Skeletal muscle tissue (tissue), 3 donors: ENCODE measurements at regions not wholly inside any gene's neighbourhood (a gene's known extent, or its start where the extent isn't known, plus 50 kb on each side); places are given as distances from the start of the nearest gene placed in this dataset.

Experiments
- H3K27ac ChIP-seq: one replicate; pipeline ENCODE4 v1.7.0; 2013; ENCODE audit warnings: mild to moderate bottlenecking, low read depth, low read length, inconsistent platforms
- H3K27me3 ChIP-seq, 3 donors: one replicate each; pipeline ENCODE4 v1.7.0; 2013; ENCODE audit warnings: low read length in 3 of 3; ENCODE audit not compliant: control insufficient read depth in 3 of 3, insufficient read depth in 3 of 3
- H3K36me3 ChIP-seq, 3 donors: one replicate each; pipeline ENCODE4 v1.7.0; 2013; ENCODE audit warnings: low read length in 3 of 3; ENCODE audit not compliant: control insufficient read depth in 3 of 3, insufficient read depth in 3 of 3
- H3K4me1 ChIP-seq, 3 donors: one replicate each; pipeline ENCODE4 v1.7.0; 2013; ENCODE audit warnings: low read length in 3 of 3, mild to moderate bottlenecking in 3 of 3; ENCODE audit not compliant: control insufficient read depth in 3 of 3, insufficient read depth in 3 of 3
- H3K4me3 ChIP-seq, 3 donors: one replicate each; pipeline ENCODE4 v1.7.0; 2013; ENCODE audit warnings: low read length in 3 of 3
- H3K9ac ChIP-seq, 3 donors: one replicate each; pipeline ENCODE4 v1.7.0; 2013; ENCODE audit warnings: low read length in 3 of 3, mild to moderate bottlenecking in 3 of 3, moderate library complexity in 2 of 3, low read depth in 1 of 3
- H3K9me3 ChIP-seq, 3 donors: one replicate each; pipeline ENCODE4 v1.7.0; 2013; ENCODE audit warnings: low read length in 3 of 3; ENCODE audit not compliant: control insufficient read depth in 3 of 3
- donor health status: Osteomylitis.

DNA sequence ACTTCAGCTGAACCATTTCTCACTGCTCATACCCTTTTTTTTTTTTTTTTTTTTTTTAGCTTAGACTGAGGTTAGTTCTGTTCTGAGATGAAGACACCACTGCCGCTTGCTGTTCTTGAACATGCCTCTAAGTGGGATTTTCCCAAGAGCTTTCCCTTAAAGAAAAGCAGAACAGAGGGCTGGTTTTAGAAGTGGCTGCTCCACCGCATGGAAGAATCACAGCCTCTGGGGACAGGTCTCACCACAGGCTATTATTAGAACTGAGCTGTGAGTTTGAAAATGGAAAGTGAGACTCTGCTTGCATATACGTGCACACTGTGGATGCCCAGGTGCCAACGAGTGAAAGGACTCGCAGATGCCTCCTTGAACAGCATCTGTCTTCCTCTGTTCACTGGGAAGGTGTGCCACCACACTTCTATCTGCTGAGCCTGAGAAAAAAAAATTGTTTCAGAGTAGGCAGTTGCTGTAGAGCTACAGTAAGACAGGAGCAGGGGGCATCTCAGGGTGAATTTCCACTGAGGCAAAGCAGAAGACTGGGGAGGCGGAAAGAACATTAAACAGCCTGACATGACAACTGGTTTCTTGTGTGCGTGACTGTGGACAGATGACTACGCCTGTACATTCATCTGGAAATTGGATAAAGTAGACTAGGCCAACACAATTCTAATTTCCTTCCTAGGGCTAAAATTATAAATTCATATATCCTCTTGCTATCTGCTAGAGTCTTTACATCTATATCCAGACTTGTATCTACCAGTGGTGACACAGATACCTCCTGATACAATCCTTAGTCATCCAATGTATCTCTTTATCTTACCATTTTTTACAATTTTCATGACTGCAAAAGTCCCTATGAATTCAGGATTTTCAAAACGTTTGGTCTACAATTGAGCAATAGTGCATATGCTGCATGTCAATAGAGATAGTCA is 1045.7 kb upstream of the CELF4 start:
- no peak overlapping the region for H3K4me3 ChIP-seq
- H3K27ac ChIP-seq = no peak overlapping the region
- H3K36me3 ChIP-seq = no peaks in the 10 kb centered on the region
- H3K4me1 ChIP-seq = no peaks in the 10 kb centered on the region
- H3K9me3 ChIP-seq = no peaks in the 10 kb centered on the region
- H3K27me3 ChIP-seq = no peaks in the 10 kb centered on the region
- H3K9ac ChIP-seq = no peak overlapping the region

DNA sequence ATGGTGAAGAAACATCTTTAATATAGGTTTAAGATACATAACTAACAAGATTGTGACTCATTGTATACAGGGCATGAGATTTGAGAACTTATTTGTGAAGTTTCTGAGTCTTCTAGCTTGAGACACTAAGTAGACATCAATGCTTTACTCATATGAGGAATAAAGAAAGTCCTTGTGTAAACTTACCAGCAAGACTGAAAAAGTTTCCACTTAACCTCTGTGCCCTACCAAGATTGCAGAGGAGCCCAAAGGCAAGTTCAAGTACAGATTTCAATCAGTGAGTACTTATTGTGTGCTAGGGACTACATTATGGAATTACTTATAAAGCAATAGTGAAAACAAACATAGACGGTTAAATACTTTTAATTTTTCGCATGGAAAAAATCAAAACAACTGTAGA is 1041.2 kb upstream of the CELF4 start:
- H3K27ac ChIP-seq = no peak overlapping the region

DNA sequence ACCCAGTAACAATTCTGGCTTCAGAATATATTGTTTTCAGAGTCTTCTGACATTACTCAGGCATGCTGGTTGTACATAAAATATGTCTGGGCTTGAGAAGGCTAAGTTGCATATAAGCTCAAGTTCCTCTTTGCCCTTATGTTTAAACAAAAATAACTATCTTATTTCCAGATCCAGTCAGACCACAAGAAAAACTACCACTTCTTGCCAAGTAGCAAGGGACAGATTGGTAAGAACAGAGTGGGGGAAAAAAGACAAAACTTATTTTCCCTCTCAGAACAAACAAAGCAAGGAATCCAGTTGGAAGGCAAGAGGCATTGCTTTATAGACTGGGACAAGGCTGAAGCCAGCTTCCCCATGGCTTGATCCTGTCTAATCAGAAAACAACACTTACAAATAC is 1036.7 kb upstream of the CELF4 start:
- H3K27me3 ChIP-seq = no peaks in the 10 kb centered on the region
- no peak overlapping the region for H3K27ac ChIP-seq
- H3K9me3 ChIP-seq = no peaks in the 10 kb centered on the region
- H3K36me3 ChIP-seq = no peaks in the 10 kb centered on the region
- no peak overlapping the region for H3K9ac ChIP-seq
- H3K4me3 ChIP-seq = no peak overlapping the region
- no peaks in the 10 kb centered on the region for H3K4me1 ChIP-seq

More for the DNA sequence above, 1041.2 kb upstream of the CELF4 start:
- Histone ChIP-seq H3K9ac (no peak overlapping the region), H3K4me3 (no peak overlapping the region), H3K27me3 (no peaks in the 10 kb centered on the region), H3K9me3 (no peaks in the 10 kb centered on the region), H3K4me1 (no peaks in the 10 kb centered on the region), H3K36me3 (no peaks in the 10 kb centered on the region)

DNA sequence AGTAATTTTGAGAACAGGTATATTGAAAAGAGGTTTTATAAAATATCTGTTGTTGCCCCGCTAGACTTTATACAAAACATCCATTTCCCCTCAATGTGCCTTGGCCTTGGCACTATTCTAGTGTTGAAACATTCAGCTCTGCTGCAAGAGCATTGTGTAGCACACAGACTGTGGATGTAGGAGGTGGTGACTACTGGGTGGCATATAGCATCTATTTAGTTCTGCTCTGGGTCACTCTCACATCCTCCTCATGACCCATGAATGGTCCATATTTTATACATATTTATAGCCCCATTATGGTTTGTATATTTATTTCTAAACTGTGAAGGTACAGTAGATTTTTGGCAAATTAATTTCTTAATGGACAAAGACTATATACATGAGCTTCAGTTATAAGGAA is 1022.0 kb upstream of the CELF4 start:
- H3K27me3 ChIP-seq = no peaks in the 10 kb centered on the region
- H3K9me3 ChIP-seq = no peaks in the 10 kb centered on the region
- no peaks in the 10 kb centered on the region for H3K4me1 ChIP-seq
- no peak overlapping the region for H3K9ac ChIP-seq
- H3K27ac ChIP-seq = no peak overlapping the region
- H3K36me3 ChIP-seq = no peaks in the 10 kb centered on the region
- no peak overlapping the region for H3K4me3 ChIP-seq

DNA sequence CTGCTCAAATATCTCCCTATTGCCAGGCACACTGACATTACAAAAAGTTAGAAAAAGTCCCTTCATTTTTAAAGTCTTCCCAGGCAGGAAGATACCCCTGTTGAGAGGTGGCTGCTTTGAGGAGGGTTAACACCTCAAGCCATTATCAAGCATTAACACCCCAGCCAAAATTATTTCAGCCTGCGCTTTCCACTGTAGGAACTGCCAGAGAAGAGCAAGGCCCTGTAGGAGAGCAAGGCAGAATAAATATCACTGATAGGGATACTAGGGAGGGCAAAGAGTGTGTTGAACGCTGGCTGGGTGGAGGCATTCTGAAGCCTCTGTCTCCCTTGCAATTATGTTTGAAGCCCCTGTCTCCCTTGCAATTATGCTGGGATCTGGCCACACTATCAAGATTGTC is 1020.7 kb upstream of the CELF4 start:
- no peak overlapping the region for H3K4me3 ChIP-seq
- no peak overlapping the region for H3K9ac ChIP-seq
- no peaks in the 10 kb centered on the region for H3K36me3 ChIP-seq
- H3K27ac ChIP-seq = no peak overlapping the region
- no peaks in the 10 kb centered on the region for H3K9me3 ChIP-seq
- no peaks in the 10 kb centered on the region for H3K4me1 ChIP-seq
- H3K27me3 ChIP-seq = no peaks in the 10 kb centered on the region

DNA sequence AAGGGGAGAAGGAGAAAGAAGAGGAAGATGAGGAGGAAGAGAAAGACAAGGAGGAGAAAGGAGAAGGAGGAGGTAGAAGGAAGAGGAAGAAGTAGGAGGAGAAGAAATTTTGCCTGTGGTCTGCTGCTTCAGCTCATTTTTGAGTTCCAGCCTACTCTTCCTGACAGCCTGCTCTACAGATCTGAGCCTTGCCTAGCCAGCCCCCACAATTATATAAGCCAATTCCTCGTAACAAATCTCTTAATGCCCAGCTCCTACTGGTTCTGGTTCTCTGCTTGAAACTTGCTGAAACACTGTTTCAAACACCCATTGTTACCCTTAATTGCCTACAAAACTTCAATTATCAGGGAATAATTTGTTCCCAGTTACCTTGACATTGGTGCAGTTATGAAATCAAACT is 1014.2 kb upstream of the CELF4 start:
- no peaks in the 10 kb centered on the region for H3K36me3 ChIP-seq
- no peaks in the 10 kb centered on the region for H3K27me3 ChIP-seq
- no peak overlapping the region for H3K4me3 ChIP-seq
- no peak overlapping the region for H3K9ac ChIP-seq
- no peaks in the 10 kb centered on the region for H3K4me1 ChIP-seq
- H3K27ac ChIP-seq = no peak overlapping the region
- H3K9me3 ChIP-seq = no peaks in the 10 kb centered on the region

DNA sequence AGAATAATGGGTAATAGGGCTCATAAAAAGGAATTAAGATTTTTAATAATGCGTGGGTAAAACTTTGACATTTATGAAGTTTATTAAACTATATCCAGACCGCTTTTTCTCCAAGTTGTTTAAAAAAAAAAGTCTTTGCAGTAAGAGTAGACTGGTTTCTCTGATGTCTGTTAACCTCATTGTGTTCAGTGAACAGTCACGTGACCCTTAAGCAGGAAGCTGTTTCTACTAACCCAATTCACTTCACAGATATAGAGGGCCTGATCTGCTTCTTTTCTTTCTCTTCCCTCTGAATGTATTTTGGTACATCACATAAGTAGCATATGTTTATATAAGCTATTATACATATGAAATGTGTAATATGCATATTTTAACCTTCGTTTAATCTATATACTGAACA is 1011.3 kb upstream of the CELF4 start:
- Histone ChIP-seq H3K4me1 (no peaks in the 10 kb centered on the region), H3K27me3 (no peaks in the 10 kb centered on the region), H3K9ac (no peak overlapping the region), H3K36me3 (no peaks in the 10 kb centered on the region), H3K9me3 (no peaks in the 10 kb centered on the region), H3K4me3 (no peak overlapping the region), H3K27ac (no peak overlapping the region)

DNA sequence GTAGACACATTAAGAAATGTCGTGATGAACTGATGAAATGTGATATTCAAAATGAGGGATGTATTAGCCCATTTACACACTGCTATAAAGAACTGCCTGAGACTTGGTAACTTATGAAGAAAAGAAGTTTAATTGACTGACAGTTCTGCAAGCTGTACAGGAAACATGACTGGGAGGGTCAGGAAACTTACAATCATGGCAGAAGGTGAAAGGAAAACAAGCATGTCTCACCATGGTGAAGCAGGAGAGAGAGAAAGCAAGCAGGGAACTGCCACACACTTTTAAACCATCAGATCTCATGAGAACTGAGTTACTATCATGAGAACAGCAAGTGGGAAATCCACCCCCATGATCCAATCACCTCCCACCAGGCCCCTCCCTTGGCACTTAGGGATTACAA is 1010.8 kb upstream of the CELF4 start:
- Histone ChIP-seq H3K27me3 (no peaks in the 10 kb centered on the region), H3K9me3 (no peaks in the 10 kb centered on the region), H3K4me3 (no peak overlapping the region), H3K36me3 (no peaks in the 10 kb centered on the region), H3K9ac (no peak overlapping the region), H3K27ac (no peak overlapping the region), H3K4me1 (no peaks in the 10 kb centered on the region)

DNA sequence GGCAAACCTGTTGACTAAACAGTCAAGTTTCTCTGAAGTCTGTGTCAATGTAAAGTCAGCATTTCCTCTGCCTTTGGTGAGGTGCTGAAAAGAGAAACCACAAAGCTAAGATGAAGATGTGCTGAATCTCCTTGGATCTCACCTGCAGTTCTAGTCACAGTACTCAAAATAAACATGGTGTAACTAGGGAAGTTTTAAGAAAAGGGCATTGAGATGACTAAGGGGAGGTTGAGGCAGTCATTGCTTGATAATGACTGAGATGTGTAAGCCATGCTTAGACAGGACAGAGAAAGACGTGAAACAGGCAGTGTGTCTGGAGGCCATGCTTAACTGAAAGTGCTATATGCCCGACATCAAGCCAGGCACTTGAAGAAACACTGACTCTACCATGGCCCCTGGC is 1010.0 kb upstream of the CELF4 start:
- H3K36me3 ChIP-seq = no peaks in the 10 kb centered on the region
- no peak overlapping the region for H3K9ac ChIP-seq
- no peaks in the 10 kb centered on the region for H3K27me3 ChIP-seq
- H3K4me1 ChIP-seq = no peaks in the 10 kb centered on the region
- H3K4me3 ChIP-seq = no peak overlapping the region
- no peaks in the 10 kb centered on the region for H3K9me3 ChIP-seq
- H3K27ac ChIP-seq = no peak overlapping the region

DNA sequence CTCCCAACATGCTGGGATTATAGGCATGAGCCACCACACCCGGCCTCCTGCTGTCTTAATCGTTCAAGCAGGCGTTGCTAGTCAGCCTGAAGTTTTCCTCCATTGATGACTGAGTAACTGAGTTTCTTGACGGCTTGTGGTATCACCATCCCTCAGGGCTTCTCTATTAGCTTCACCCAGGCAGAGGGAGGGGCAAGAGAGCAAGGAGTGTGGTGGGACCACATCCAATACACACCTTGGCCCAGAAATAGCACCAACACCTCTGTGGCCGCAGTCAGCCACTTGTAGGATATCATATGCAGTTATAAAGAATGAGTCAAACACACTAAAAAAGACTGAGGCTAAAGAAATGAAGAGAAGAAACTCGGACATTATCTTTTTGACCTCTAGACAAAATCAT is 1009.4 kb upstream of the CELF4 start:
- Histone ChIP-seq H3K27me3 (no peaks in the 10 kb centered on the region), H3K27ac (no peak overlapping the region), H3K9ac (no peak overlapping the region), H3K36me3 (no peaks in the 10 kb centered on the region), H3K9me3 (no peaks in the 10 kb centered on the region), H3K4me1 (no peaks in the 10 kb centered on the region), H3K4me3 (no peak overlapping the region)
